CD8-positive, alpha-beta memory T cell (primary cell): ENCODE measurements at regions not wholly inside any gene's neighbourhood (a gene's known extent, or its start where the extent isn't known, plus 50 kb on each side); places are given as distances from the start of the nearest gene placed in this dataset.

Experiments used
- CTCF ChIA-PET: fragments of 350-600 bp; sonication (Branson Sonifier 250); formaldehyde crosslinking; loops from one replicate; lab custom pipeline; 2021; ENCODE audit warnings: antibody characterized with exemption; lab: Charles Lee
- POLR2A ChIA-PET: fragments of 350-600 bp; sonication (Branson Sonifier 250); formaldehyde crosslinking; loops from one replicate; lab custom pipeline; 2021; ENCODE audit warnings: antibody characterized with exemption; lab: Charles Lee
- DNase-seq, 5 donors: peaks; one replicate each; pipeline versions ENCODE4 v3.0.0 to v3.0.0-alpha.2; 2020 to 2022; ENCODE audit warnings: mixed read lengths in 1 of 5
- H3K27ac ChIP-seq: one replicate; pipeline ENCODE4 v1.7.0; 2013; ENCODE audit warnings: low read depth, mild to moderate bottlenecking, low read length, moderate library complexity
- H3K27me3 ChIP-seq: 2 replicates; pipeline ENCODE4 v1.7.0; 2013; ENCODE audit warnings: low read length, mild to moderate bottlenecking; ENCODE audit not compliant: insufficient read depth, poor library complexity, severe bottlenecking
- H3K36me3 ChIP-seq: 2 replicates; pipeline ENCODE4 v1.7.0; 2013; ENCODE audit warnings: mild to moderate bottlenecking, low read length, moderate library complexity; ENCODE audit not compliant: insufficient read depth
- H3K4me1 ChIP-seq: 2 replicates; pipeline ENCODE4 v1.7.0; 2013; ENCODE audit warnings: mild to moderate bottlenecking, low read length, moderate library complexity; ENCODE audit not compliant: insufficient read depth
- H3K4me3 ChIP-seq: 2 replicates; pipeline ENCODE4 v1.7.0; 2013; ENCODE audit warnings: mild to moderate bottlenecking, low read length
- H3K9me3 ChIP-seq: 2 replicates; pipeline ENCODE4 v1.7.0; 2013; ENCODE audit warnings: mild to moderate bottlenecking, low read length
- H3K27ac Mint-ChIP-seq, 8 donors: one replicate each; pipeline ENCODE4 v1.8.0; 2020 to 2021; ENCODE audit warnings: mixed read lengths in 8 of 8, mild to moderate bottlenecking in 6 of 8, inconsistent platforms in 3 of 8, moderate library complexity in 3 of 8
- H3K27me3 Mint-ChIP-seq, 2 donors: one replicate each; pipeline ENCODE4 v1.8.0; 2020 to 2021; ENCODE audit warnings: mixed read lengths in 2 of 2, mild to moderate bottlenecking in 1 of 2, moderate library complexity in 1 of 2
- H3K36me3 Mint-ChIP-seq, 3 donors: one replicate each; pipeline ENCODE4 v1.8.0; 2020 to 2021; ENCODE audit warnings: mixed read lengths in 3 of 3, inconsistent platforms in 1 of 3, mild to moderate bottlenecking in 1 of 3
- H3K4me1 Mint-ChIP-seq, 3 donors: one replicate each; pipeline ENCODE4 v1.8.0; 2020 to 2021; ENCODE audit warnings: mixed read lengths in 3 of 3, inconsistent platforms in 1 of 3, mild to moderate bottlenecking in 1 of 3
- H3K4me3 Mint-ChIP-seq, 7 donors: one replicate each; pipeline ENCODE4 v1.8.0; 2020 to 2021; ENCODE audit warnings: mixed read lengths in 7 of 7, mild to moderate bottlenecking in 6 of 7, moderate library complexity in 4 of 7, inconsistent platforms in 2 of 7
- H3K9me3 Mint-ChIP-seq, 5 donors: one replicate each; pipeline ENCODE4 v1.8.0; 2020 to 2022; ENCODE audit warnings: mixed read lengths in 5 of 5, mild to moderate bottlenecking in 3 of 5, moderate library complexity in 2 of 5, inconsistent platforms in 1 of 5

DNA sequence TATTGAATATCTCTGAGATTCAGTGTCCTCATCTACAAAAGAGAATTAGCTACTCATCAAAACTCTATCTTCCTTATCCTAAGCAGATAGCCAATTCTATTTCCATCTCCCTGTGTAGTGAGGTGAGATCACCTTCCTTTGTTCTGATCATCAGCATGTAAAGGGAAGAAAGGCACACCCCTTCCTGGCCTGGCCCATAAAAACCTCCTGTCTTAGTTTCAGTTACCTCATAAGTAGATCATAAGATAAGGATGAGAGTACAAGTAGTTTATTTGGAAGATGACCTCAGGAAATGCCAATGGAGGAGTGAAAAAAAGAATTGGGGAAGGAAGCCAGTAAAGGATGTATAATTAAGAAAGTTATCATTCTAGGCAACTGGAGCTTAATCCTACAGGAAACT, 114.5 kb upstream of the GADL1 start:
- H3K4me3 Mint-ChIP-seq = no peak overlapping the region
- Histone ChIP-seq H3K27me3 (no peaks in the 10 kb centered on the region), H3K9me3 (no peaks in the 10 kb centered on the region), H3K4me3 (no peak overlapping the region), H3K4me1 (no peaks in the 10 kb centered on the region), H3K36me3 (no peaks in the 10 kb centered on the region), H3K27ac (no peak overlapping the region)
- no peak for DNase-seq
- H3K27me3 Mint-ChIP-seq = peaks cover 1 to 3% of the 10 kb centered on the region in 2 donors
- peaks cover 0 to 2% (median under 1%) of the 10 kb centered on the region in 3 donors for H3K4me1 Mint-ChIP-seq
- peaks cover 0 to 1% (median 0%) of the 10 kb centered on the region in 3 donors for H3K36me3 Mint-ChIP-seq
- ChIA-PET POLR2A (no interaction called here), CTCF (no interaction called here)
- no peaks in the 10 kb centered on the region for H3K9me3 Mint-ChIP-seq
- no peak overlapping the region for H3K27ac Mint-ChIP-seq

DNA sequence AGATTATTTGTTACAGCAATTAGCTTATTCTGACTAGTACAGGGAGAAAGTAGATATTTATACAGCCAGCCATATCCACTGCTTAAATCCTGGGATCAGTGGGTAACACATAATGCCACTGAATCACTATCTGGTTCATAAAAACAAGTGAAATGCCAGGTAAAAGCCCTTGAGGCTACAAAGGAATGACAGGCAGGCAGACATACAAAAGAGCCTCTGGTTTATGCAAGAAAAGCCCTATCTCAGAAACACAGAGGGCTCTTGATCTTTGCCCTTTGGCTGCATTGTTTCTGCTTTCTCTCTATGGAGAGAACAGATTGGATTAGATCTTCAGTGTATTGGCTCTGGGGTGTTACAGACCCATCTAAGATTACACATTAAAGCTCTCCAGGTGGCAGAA, 115.4 kb upstream of the GADL1 start:
- no peak overlapping the region for H3K27ac Mint-ChIP-seq
- H3K36me3 Mint-ChIP-seq = no peaks in the 10 kb centered on the region
- CTCF ChIA-PET = no interaction called here
- no peak overlapping the region for H3K4me3 Mint-ChIP-seq
- no peak overlapping the region for H3K27ac ChIP-seq
- no peaks in the 10 kb centered on the region for H3K36me3 ChIP-seq
- H3K27me3 Mint-ChIP-seq = peaks cover 1 to 3% of the 10 kb centered on the region in 2 donors
- H3K9me3 Mint-ChIP-seq = no peaks in the 10 kb centered on the region
- H3K9me3 ChIP-seq = no peaks in the 10 kb centered on the region
- POLR2A ChIA-PET = no interaction called here
- H3K27me3 ChIP-seq = no peaks in the 10 kb centered on the region
- no peak overlapping the region for H3K4me3 ChIP-seq
- no peak for DNase-seq
- H3K4me1 ChIP-seq = no peaks in the 10 kb centered on the region
- H3K4me1 Mint-ChIP-seq = peaks cover 0 to 3% (median 2%) of the 10 kb centered on the region in 3 donors

DNA sequence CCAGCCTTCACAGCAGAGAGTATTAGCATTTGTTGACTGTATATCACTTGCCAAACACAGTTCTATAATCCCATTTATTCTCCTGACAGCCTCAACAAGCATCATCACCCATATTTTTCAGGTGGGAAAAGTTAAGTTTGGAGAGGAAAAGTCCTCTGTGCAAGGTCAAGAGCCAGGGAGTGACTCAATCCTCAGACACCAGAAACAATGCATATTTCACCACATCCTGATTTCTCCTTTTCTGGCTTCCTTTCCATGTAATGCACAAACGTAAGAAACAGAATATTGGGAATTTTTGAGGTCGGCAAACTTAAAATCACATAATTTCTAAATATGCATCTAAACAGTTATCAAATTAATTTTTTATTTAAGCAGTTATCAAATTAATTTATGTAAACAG, 116.0 kb upstream of the GADL1 start:
- no peaks in the 10 kb centered on the region for H3K9me3 Mint-ChIP-seq
- no peak overlapping the region for H3K27ac Mint-ChIP-seq
- no peaks in the 10 kb centered on the region for H3K9me3 ChIP-seq
- no peaks in the 10 kb centered on the region for H3K36me3 Mint-ChIP-seq
- DNase-seq = no peak
- H3K36me3 ChIP-seq = no peaks in the 10 kb centered on the region
- H3K27me3 Mint-ChIP-seq = peaks cover 1 to 3% of the 10 kb centered on the region in 2 donors
- H3K27me3 ChIP-seq = no peaks in the 10 kb centered on the region
- no peak overlapping the region for H3K4me3 ChIP-seq
- no peak overlapping the region for H3K4me3 Mint-ChIP-seq
- POLR2A ChIA-PET = no interaction called here
- H3K27ac ChIP-seq = no peak overlapping the region
- H3K4me1 ChIP-seq = no peaks in the 10 kb centered on the region
- H3K4me1 Mint-ChIP-seq = peaks cover 0 to 3% (median 2%) of the 10 kb centered on the region in 3 donors
- CTCF ChIA-PET = no interaction called here

DNA sequence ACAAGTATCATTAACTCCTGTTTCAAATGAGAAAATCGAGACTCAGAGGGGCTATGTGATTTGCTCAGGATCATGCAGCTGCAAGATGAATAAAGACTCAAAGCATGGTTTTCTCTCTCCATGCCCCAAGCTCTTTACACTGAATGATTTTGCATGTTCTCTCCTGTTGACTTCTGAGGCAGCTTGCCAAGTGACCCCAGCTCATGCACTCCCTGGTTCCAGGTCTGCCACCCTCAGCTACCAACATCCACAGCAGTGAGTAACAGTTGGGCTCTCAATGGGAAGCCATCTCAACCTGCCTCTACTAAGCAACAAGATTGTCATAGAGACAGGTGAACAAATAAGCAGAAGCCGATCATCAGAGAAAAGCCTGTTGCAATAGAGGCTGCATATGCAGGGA, 116.9 kb upstream of the GADL1 start:
- H3K9me3 Mint-ChIP-seq = no peaks in the 10 kb centered on the region
- peaks cover 1 to 3% of the 10 kb centered on the region in 2 donors for H3K27me3 Mint-ChIP-seq
- Histone ChIP-seq H3K27ac (no peak overlapping the region), H3K4me1 (no peaks in the 10 kb centered on the region), H3K4me3 (no peak overlapping the region), H3K36me3 (no peaks in the 10 kb centered on the region), H3K27me3 (no peaks in the 10 kb centered on the region), H3K9me3 (no peaks in the 10 kb centered on the region)
- H3K36me3 Mint-ChIP-seq = no peaks in the 10 kb centered on the region
- H3K4me1 Mint-ChIP-seq = peaks cover 0 to 3% (median 2%) of the 10 kb centered on the region in 3 donors
- CTCF ChIA-PET = no interaction called here
- POLR2A ChIA-PET = no interaction called here
- no peak overlapping the region for H3K4me3 Mint-ChIP-seq
- peak overlapping the region in 2 of 8 donors; percentile 61 to 79 for H3K27ac Mint-ChIP-seq
- DNase-seq = no peak

GRCh38 chr3:31013090-31013489, 118.6 kb upstream of the GADL1 start:
- Mint-ChIP-seq H3K36me3 (peaks cover 0 to 2% (median 0%) of the 10 kb centered on the region in 3 donors), H3K9me3 (no peaks in the 10 kb centered on the region), H3K27me3 (peaks cover 0 to 3% of the 10 kb centered on the region in 2 donors), H3K27ac (no peak overlapping the region), H3K4me1 (peaks cover 0 to 8% (median 2%) of the 10 kb centered on the region in 3 donors), H3K4me3 (no peak overlapping the region)
- CTCF ChIA-PET = no interaction called here
- POLR2A ChIA-PET = no interaction called here
- no peak for DNase-seq
- Histone ChIP-seq H3K27ac (no peak overlapping the region), H3K4me3 (no peak overlapping the region), H3K9me3 (no peaks in the 10 kb centered on the region), H3K4me1 (no peaks in the 10 kb centered on the region), H3K36me3 (no peaks in the 10 kb centered on the region), H3K27me3 (no peaks in the 10 kb centered on the region)

GRCh38 chr3:31013843-31014242, 119.4 kb upstream of the GADL1 start:
- no peak overlapping the region for H3K4me3 ChIP-seq
- Mint-ChIP-seq H3K36me3 (peaks cover 0 to 2% (median 0%) of the 10 kb centered on the region in 3 donors), H3K4me1 (peaks cover 0 to 8% (median 2%) of the 10 kb centered on the region in 3 donors), H3K27ac (no peak overlapping the region), H3K9me3 (no peaks in the 10 kb centered on the region), H3K27me3 (peaks cover 0 to 3% of the 10 kb centered on the region in 2 donors), H3K4me3 (no peak overlapping the region)
- no peak for DNase-seq
- CTCF ChIA-PET = no interaction called here
- H3K4me1 ChIP-seq = no peaks in the 10 kb centered on the region
- no peaks in the 10 kb centered on the region for H3K9me3 ChIP-seq
- H3K36me3 ChIP-seq = no peaks in the 10 kb centered on the region
- H3K27ac ChIP-seq = no peak overlapping the region
- POLR2A ChIA-PET = no interaction called here
- H3K27me3 ChIP-seq = no peaks in the 10 kb centered on the region

DNA sequence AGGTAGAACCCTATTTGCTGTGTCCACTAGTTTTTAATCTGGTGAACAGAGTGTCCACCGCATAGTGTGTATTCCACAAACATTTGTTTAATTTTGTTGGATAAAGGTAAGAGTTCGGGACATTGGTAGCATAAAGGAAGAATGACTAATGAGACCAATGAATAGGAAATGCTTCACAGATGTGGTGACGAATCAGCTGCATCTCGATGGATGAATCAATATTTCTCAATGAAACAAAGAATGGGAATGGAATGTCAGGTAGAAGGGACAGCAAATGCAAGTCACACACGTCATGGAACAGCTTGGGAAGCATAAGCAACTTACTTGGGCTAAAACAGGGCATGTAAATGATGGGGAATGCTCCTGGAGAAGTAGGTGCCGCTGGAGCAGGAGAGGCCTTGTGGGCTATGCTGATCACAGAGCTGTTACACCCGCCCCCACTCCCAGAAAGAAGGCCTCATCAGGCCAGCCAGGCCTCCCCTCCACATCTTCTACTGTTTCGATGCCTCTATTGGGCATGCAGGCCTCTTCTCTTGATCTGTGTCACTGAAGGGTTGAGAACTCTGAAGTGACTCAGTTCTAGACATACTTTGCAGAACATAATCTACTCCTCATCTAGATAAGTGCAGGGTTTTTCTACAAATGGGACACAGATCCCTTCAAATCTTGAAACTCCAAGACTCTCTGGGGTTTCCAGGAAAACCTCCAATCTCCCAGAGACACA, 120.0 kb upstream of the GADL1 start:
- Mint-ChIP-seq H3K27ac (peak overlapping the region in 1 of 8 donors; percentile 16), H3K27me3 (no peaks in the 10 kb centered on the region), H3K4me3 (no peak overlapping the region), H3K4me1 (peaks cover 0 to 8% (median 0%) of the 10 kb centered on the region in 3 donors), H3K36me3 (peaks cover 0 to 2% (median 0%) of the 10 kb centered on the region in 3 donors), H3K9me3 (no peaks in the 10 kb centered on the region)
- ChIA-PET POLR2A (no interaction called here), CTCF (no interaction called here)
- Histone ChIP-seq H3K4me3 (no peak overlapping the region), H3K9me3 (no peaks in the 10 kb centered on the region), H3K36me3 (no peaks in the 10 kb centered on the region), H3K27me3 (no peaks in the 10 kb centered on the region), H3K4me1 (no peaks in the 10 kb centered on the region), H3K27ac (no peak overlapping the region)
- no peak for DNase-seq

- Histone ChIP-seq H3K9me3 (no peaks in the 10 kb centered on the region), H3K4me1 (no peaks in the 10 kb centered on the region), H3K4me3 (no peak overlapping the region), H3K27me3 (no peaks in the 10 kb centered on the region), H3K27ac (no peak overlapping the region), H3K36me3 (no peaks in the 10 kb centered on the region)
- ChIA-PET POLR2A (no interaction called here), CTCF (no interaction called here)
- peaks cover 0 to 8% (median 0%) of the 10 kb centered on the region in 3 donors for H3K4me1 Mint-ChIP-seq
- no peaks in the 10 kb centered on the region for H3K9me3 Mint-ChIP-seq
- H3K27ac Mint-ChIP-seq = no peak overlapping the region
- H3K27me3 Mint-ChIP-seq = no peaks in the 10 kb centered on the region
- H3K4me3 Mint-ChIP-seq = no peak overlapping the region
- DNase-seq = no peak
- peaks cover 0 to 2% (median 0%) of the 10 kb centered on the region in 3 donors for H3K36me3 Mint-ChIP-seq
Observed at GRCh38 chr3:31016196-31016595, 121.7 kb upstream of the GADL1 start.
